ENCODE measurements at regions not wholly inside any gene's neighbourhood (a gene's known extent, or its start where the extent isn't known, plus 50 kb on each side); places are given as distances from the start of the nearest gene placed in this dataset.

DNA sequence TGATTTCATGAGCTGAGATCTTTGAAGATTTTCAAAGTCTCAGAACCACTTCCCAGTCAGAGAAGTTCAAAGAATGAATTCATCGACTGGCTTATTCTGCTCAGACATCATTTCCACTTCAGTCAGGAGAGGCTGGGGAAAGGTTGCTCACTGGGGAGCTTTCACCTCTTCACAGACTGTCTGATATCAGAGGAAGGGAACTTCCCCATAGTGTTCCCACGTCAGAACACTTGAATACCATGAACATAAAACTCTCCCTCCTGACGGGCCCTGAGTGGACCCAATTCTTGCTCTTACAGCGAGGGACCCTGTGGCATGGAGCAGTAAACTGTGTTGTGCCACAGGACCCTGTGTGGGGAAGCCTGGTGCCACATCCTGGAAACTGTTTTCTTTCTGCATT is 492.6 kb downstream of the COG6 start:
- Mint-ChIP-seq H3K4me3 (no peak overlapping the region), H3K27me3 (ENCODE audit: low read depth) (no peaks in the 10 kb centered on the region), H3K4me1 (ENCODE audit: low read depth) (peaks cover 55% of the 10 kb centered on the region), H3K9me3 (ENCODE audit: insufficient read depth) (no peaks in the 10 kb centered on the region), H3K27ac (peak overlapping the region; percentile 33), H3K36me3 (ENCODE audit: low read depth) (no peaks in the 10 kb centered on the region)
- DNase-seq (no peak), ATAC-seq (peak; percentile 53)
- CTCF ChIA-PET, result interaction anchor here (1.0 kb wide), 1 partner anchor 21 kb away, joined by 3 read pairs; no protein-coding TSS in a partner anchor
- POLR2A ChIA-PET, result interaction anchor here (1.7 kb wide), 1 partner anchor 11 kb away, joined by 5 read pairs; no protein-coding TSS in a partner anchor

GRCh38 chr13:40148742-40149141 is 493.3 kb downstream of the COG6 start:
- ATAC-seq, result no peak
- peaks cover 53% of the 10 kb centered on the region for H3K4me1 Mint-ChIP-seq (ENCODE audit: low read depth)
- DNase-seq, result no peak
- no peaks in the 10 kb centered on the region for H3K27me3 Mint-ChIP-seq (ENCODE audit: low read depth)
- POLR2A ChIA-PET, result interaction anchor here (1.7 kb wide), 1 partner anchor 11 kb away, joined by 5 read pairs; no protein-coding TSS in a partner anchor
- CTCF ChIA-PET, result interaction anchor here (1.1 kb wide), 3 partner anchors 18 to 79 kb away, joined by 3 to 5 read pairs (median 3); no protein-coding TSS in a partner anchor
- no peaks in the 10 kb centered on the region for H3K36me3 Mint-ChIP-seq (ENCODE audit: low read depth)
- no peak overlapping the region for H3K4me3 Mint-ChIP-seq
- no peak overlapping the region for H3K27ac Mint-ChIP-seq
- H3K9me3 Mint-ChIP-seq (ENCODE audit: insufficient read depth), result no peaks in the 10 kb centered on the region

DNA sequence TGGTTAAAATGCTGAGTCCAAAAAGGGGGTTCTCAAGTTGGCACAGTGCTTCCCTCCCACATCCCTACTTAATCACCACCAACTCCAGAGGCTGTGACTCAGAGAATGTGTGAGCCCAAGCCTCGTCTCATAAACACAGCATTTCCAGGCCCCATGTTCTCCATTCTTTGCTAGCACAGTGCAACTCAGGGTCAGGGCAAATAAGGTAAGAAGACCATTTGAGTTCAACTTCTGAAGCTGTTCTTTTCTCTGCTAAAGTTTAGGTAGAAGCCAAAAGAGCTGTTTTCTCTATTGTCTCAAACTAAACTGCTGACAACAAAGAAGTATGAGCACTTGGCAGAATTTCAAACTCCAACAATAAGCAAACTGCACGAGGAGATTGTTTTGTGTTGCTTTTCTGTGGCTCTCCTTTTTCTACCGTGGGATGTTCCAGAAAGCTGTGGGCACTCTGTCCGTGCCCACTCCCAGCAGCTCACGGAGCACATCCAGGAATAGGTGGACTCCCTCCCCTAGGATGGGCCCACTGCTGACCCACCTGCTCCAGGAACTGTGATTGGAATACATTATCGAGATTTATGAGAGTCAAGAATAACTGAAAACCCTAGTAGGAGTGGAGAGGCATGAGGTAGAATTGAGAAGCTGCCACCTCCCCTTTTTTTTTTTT is 494.3 kb downstream of the COG6 start:
- no peaks in the 10 kb centered on the region for H3K36me3 Mint-ChIP-seq (ENCODE audit: low read depth)
- no peak for DNase-seq
- ChIA-PET POLR2A (interaction anchor here (1.7 kb wide), 1 partner anchor 12 kb away, joined by 5 read pairs; no protein-coding TSS in a partner anchor), CTCF (interaction anchor here (1.1 kb wide), 3 partner anchors 17 to 80 kb away, joined by 3 to 5 read pairs (median 3); no protein-coding TSS in a partner anchor)
- no peaks in the 10 kb centered on the region for H3K27me3 Mint-ChIP-seq (ENCODE audit: low read depth)
- peaks cover 51% of the 10 kb centered on the region for H3K4me1 Mint-ChIP-seq (ENCODE audit: low read depth)
- H3K4me3 Mint-ChIP-seq, result no peak overlapping the region
- H3K27ac Mint-ChIP-seq, result no peak overlapping the region
- ATAC-seq, result no peak
- no peaks in the 10 kb centered on the region for H3K9me3 Mint-ChIP-seq (ENCODE audit: insufficient read depth)

GRCh38 chr13:40151673-40152072 is 496.2 kb downstream of the COG6 start:
- no peaks in the 10 kb centered on the region for H3K27me3 Mint-ChIP-seq (ENCODE audit: low read depth)
- ATAC-seq, result no peak
- no peaks in the 10 kb centered on the region for H3K36me3 Mint-ChIP-seq (ENCODE audit: low read depth)
- ChIA-PET POLR2A (no interaction called here), CTCF (no interaction called here)
- no peak overlapping the region for H3K4me3 Mint-ChIP-seq
- H3K27ac Mint-ChIP-seq, result no peak overlapping the region
- H3K9me3 Mint-ChIP-seq (ENCODE audit: insufficient read depth), result no peaks in the 10 kb centered on the region
- DNase-seq, result no peak
- H3K4me1 Mint-ChIP-seq (ENCODE audit: low read depth), result peaks cover 34% of the 10 kb centered on the region

- ChIA-PET POLR2A (no interaction called here), CTCF (no interaction called here)
- no peak overlapping the region for H3K4me3 Mint-ChIP-seq
- H3K27me3 Mint-ChIP-seq (ENCODE audit: low read depth), result no peaks in the 10 kb centered on the region
- ATAC-seq (no peak), DNase-seq (no peak)
- no peaks in the 10 kb centered on the region for H3K9me3 Mint-ChIP-seq (ENCODE audit: insufficient read depth)
- H3K36me3 Mint-ChIP-seq (ENCODE audit: low read depth), result no peaks in the 10 kb centered on the region
- H3K4me1 Mint-ChIP-seq (ENCODE audit: low read depth), result peaks cover 29% of the 10 kb centered on the region
- no peak overlapping the region for H3K27ac Mint-ChIP-seq
Measured at GRCh38 chr13:40152145-40152544, 496.7 kb downstream of the COG6 start.

DNA sequence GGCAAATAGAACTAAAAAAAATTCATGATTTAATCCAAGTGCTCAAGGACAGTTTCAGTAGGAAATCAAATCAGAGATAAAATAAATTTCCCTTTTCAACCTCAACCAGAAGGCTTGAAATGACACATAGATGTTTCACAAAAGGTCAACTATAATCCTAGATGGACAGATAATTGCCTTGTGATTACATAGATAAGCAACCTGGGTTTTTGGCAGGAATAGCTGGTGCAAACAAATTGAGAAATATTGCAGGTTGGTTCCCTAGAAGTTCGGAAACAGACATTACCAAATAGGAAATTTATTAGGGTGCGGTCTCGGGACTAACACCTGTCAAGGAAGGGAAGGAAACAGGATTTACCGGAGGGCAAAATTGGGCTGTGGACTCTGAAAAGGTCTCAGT is 497.5 kb downstream of the COG6 start:
- POLR2A ChIA-PET, result no interaction called here
- Mint-ChIP-seq H3K4me3 (no peak overlapping the region), H3K9me3 (ENCODE audit: insufficient read depth) (no peaks in the 10 kb centered on the region), H3K36me3 (ENCODE audit: low read depth) (no peaks in the 10 kb centered on the region), H3K27ac (no peak overlapping the region), H3K4me1 (ENCODE audit: low read depth) (peaks cover 22% of the 10 kb centered on the region), H3K27me3 (ENCODE audit: low read depth) (no peaks in the 10 kb centered on the region)
- CTCF ChIA-PET, result interaction anchor here (1.1 kb wide), 1 partner anchor 23 kb away, joined by 3 read pairs; no protein-coding TSS in a partner anchor
- ATAC-seq, result no peak
- DNase-seq, result no peak

DNA sequence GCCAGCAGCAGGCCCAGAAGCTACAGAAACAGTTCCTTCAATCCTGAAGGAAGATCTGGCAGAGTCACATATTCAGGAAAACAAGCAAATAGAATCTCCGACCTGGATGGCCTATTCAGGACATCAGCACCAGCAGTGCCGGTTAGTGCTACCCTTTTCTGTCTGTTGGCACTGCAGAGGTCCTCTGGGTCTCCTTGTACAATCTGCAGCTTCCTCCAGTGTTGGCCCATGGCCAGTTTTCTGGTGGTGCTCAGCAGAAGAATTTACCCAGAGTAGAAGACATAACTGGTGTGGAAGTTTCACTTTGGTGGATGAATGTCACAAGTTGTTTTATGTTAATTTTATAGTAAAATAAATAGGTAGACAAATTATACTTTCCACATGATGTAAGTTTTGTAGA is 498.1 kb downstream of the COG6 start:
- DNase-seq (no peak), ATAC-seq (no peak)
- Mint-ChIP-seq H3K36me3 (ENCODE audit: low read depth) (no peaks in the 10 kb centered on the region), H3K4me1 (ENCODE audit: low read depth) (peaks cover 20% of the 10 kb centered on the region), H3K9me3 (ENCODE audit: insufficient read depth) (no peaks in the 10 kb centered on the region), H3K4me3 (no peak overlapping the region), H3K27me3 (ENCODE audit: low read depth) (no peaks in the 10 kb centered on the region), H3K27ac (no peak overlapping the region)
- CTCF ChIA-PET, result interaction anchor here (1.1 kb wide), 1 partner anchor 22 kb away, joined by 3 read pairs; no protein-coding TSS in a partner anchor
- POLR2A ChIA-PET, result no interaction called here

DNA sequence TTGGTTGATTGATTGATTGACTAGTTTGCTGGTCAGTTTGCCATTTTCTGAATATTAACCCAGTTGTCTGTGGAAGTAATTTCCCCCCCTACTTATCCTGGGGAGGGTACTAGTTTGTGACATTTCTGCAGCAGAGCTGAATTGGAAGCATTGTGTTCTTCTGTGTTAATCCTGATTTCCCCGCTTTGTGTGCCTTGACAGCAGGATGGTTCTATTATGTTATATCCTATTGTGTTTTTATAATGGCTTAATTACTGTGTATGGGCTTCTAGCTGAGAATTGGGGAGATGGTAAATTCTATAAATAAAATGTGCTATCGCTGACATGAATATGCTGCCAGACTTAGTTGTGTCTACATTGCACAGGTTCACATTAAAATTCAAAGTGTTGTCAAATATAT is 499.7 kb downstream of the COG6 start:
- H3K4me1 Mint-ChIP-seq (ENCODE audit: low read depth), result peaks cover 7% of the 10 kb centered on the region
- no peak overlapping the region for H3K4me3 Mint-ChIP-seq
- H3K27me3 Mint-ChIP-seq (ENCODE audit: low read depth), result no peaks in the 10 kb centered on the region
- H3K36me3 Mint-ChIP-seq (ENCODE audit: low read depth), result no peaks in the 10 kb centered on the region
- CTCF ChIA-PET, result interaction anchor here (1.0 kb wide), 1 partner anchor 86 kb away, joined by 3 read pairs; no protein-coding TSS in a partner anchor
- POLR2A ChIA-PET, result no interaction called here
- DNase-seq (no peak), ATAC-seq (no peak)
- H3K27ac Mint-ChIP-seq, result no peak overlapping the region
- H3K9me3 Mint-ChIP-seq (ENCODE audit: insufficient read depth), result no peaks in the 10 kb centered on the region

DNA sequence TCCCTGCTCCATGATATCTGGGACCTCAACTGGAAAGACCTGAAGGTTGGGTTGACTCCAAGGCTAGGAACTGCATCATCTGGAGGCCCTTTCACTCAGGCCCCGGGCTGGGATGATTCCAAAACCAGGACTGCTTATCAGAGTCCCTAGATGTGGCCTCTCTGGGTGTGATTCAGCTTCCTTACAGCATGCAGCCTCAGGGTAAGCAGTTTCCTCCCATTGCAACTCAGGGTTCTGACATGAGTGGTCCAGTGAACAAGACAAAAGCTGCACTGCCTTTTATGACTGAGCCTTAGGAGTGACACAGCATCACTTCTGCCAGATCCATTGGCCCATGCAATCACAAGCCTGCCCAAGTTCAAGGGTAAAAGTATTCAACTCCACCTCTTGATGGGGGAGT is 502.8 kb downstream of the COG6 start:
- H3K27ac Mint-ChIP-seq, result no peak overlapping the region
- H3K27me3 Mint-ChIP-seq (ENCODE audit: low read depth), result no peaks in the 10 kb centered on the region
- ChIA-PET CTCF (interaction anchor here (1.7 to 1.9 kb wide), 2 partner anchors 27 to 89 kb away, joined by 3 to 4 read pairs; no protein-coding TSS in a partner anchor), POLR2A (no interaction called here)
- DNase-seq (no peak), ATAC-seq (no peak)
- H3K9me3 Mint-ChIP-seq (ENCODE audit: insufficient read depth), result no peaks in the 10 kb centered on the region
- no peak overlapping the region for H3K4me3 Mint-ChIP-seq
- H3K4me1 Mint-ChIP-seq (ENCODE audit: low read depth), result peaks cover 7% of the 10 kb centered on the region
- no peaks in the 10 kb centered on the region for H3K36me3 Mint-ChIP-seq (ENCODE audit: low read depth)

- Mint-ChIP-seq H3K27ac (no peak overlapping the region), H3K4me3 (no peak overlapping the region), H3K4me1 (ENCODE audit: low read depth) (peaks cover 4% of the 10 kb centered on the region), H3K9me3 (ENCODE audit: insufficient read depth) (no peaks in the 10 kb centered on the region), H3K27me3 (ENCODE audit: low read depth) (no peaks in the 10 kb centered on the region), H3K36me3 (ENCODE audit: low read depth) (no peaks in the 10 kb centered on the region)
- ATAC-seq (no peak), DNase-seq (no peak)
- CTCF ChIA-PET, result interaction anchor here (1.7 to 1.9 kb wide), 2 partner anchors 26 to 90 kb away, joined by 3 to 4 read pairs; no protein-coding TSS in a partner anchor
- POLR2A ChIA-PET, result no interaction called here
Measured at GRCh38 chr13:40158757-40159156, 503.3 kb downstream of the COG6 start.

GRCh38 chr13:40159736-40160135 is 504.3 kb downstream of the COG6 start:
- no peak overlapping the region for H3K4me3 Mint-ChIP-seq
- peaks cover 4% of the 10 kb centered on the region for H3K4me1 Mint-ChIP-seq (ENCODE audit: low read depth)
- H3K27ac Mint-ChIP-seq, result no peak overlapping the region
- H3K9me3 Mint-ChIP-seq (ENCODE audit: insufficient read depth), result no peaks in the 10 kb centered on the region
- ChIA-PET POLR2A (no interaction called here), CTCF (no interaction called here)
- ATAC-seq (no peak), DNase-seq (no peak)
- no peaks in the 10 kb centered on the region for H3K36me3 Mint-ChIP-seq (ENCODE audit: low read depth)
- H3K27me3 Mint-ChIP-seq (ENCODE audit: low read depth), result no peaks in the 10 kb centered on the region

DNA sequence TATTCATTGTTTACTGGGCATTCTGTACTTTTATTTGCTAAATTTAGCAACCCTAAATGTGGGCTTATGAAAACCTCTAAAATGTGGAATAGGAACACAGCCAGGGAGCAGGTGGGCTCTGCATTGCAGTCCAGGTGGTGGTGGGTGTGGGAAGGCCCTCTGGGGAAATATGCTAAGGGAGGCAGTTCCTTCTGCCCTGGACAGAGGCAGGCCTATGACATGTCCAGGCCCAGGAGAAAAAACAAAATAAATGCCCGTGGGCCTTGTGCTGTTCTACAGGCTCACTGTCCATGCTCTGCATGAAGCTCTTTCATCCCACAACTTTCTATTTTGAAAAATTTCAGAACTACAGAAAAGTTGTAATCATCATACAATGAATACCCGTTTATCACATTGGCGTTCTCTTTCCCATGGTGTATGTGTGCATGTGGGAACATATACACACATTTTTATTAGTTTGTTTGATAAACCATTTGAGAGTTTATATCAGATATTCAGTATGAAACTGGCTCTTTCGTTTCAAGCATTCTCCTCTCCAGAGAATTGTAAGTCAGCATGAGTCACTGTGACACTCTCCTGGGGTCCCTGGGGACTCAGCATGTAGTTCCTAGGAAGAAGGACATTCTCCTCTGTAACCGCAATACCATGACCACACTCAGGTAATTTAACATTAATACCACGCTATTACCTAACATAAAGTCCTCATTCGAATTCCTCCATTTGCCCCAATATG is 505.3 kb downstream of the COG6 start:
- no peak for ATAC-seq
- Mint-ChIP-seq H3K4me1 (ENCODE audit: low read depth) (peaks cover 10% of the 10 kb centered on the region), H3K4me3 (no peak overlapping the region), H3K36me3 (ENCODE audit: low read depth) (no peaks in the 10 kb centered on the region), H3K9me3 (ENCODE audit: insufficient read depth) (no peaks in the 10 kb centered on the region), H3K27me3 (ENCODE audit: low read depth) (no peaks in the 10 kb centered on the region), H3K27ac (no peak overlapping the region)
- ChIA-PET POLR2A (no interaction called here), CTCF (no interaction called here)
- DNase-seq, result no peak
